NCI-H2227 treated with DMSO at 0.1 percent for 48 hours (cell line): ENCODE measurements at regions not wholly inside any gene's neighbourhood (a gene's known extent, or its start where the extent isn't known, plus 50 kb on each side); places are given as distances from the start of the nearest gene placed in this dataset.

ENCODE experiments used
- DNase-seq: peaks from one replicate; lab custom pipeline; 2025; lab: John Stamatoyannopoulos, UW

GRCh38 chr5:73339051-73339575 lies 109.5 kb downstream of the FOXD1 start:
- DNase-seq, result no peak

GRCh38 chr5:73338256-73339050 lies 110.1 kb downstream of the FOXD1 start:
- no peak for DNase-seq

DNA sequence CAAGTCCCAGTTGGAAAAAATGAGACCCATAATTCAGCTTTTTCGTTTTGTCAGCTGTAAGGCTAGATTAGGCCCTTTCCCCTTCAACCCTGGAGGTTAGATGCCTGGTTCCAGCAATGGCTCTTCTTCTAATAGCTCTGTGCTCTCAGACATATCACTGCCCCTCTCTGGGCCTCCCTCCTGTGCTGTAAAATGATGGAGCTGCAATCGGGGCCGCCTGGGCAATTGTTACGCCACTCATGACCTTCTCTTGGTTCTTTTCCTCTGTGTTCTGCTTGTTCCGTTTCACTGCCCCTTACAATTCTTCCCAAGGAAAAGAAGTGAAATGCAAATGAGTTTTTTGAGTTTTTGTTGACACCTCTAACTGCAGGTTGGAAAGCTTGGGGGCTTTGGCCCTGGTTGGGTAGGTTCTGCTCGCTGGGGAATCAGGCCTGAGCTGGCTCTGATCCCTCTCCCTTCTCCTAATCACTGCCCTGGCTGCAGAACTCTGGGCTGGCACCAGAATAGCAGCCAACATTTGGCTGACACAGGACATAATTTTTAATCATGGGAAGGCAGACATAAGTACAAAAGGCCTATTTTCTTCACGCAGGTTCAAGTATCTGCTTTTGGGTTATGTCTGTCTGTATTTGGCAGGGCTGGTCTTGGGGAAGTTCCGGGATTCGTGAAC lies 110.9 kb downstream of the FOXD1 start:
- no peak for DNase-seq

DNA sequence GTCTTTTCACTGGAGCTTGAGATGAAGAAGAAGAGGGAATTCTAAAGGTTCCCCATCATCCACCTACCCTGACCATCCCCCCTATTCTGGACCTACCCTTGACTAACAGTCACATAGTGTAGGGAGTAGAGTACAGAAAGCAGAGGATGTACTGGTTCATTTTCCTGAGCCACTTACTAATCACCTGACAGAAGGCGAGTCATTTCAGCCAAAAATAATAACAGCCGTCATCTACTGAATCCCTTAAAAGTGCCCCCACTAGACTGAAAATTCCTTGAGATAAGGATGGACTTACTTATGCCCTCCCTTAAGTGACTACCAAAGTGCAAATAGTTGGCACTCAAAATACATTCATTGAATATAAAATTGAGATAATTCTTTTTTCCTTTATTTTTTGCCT lies 112.2 kb downstream of the FOXD1 start:
- DNase-seq, result no peak

DNA sequence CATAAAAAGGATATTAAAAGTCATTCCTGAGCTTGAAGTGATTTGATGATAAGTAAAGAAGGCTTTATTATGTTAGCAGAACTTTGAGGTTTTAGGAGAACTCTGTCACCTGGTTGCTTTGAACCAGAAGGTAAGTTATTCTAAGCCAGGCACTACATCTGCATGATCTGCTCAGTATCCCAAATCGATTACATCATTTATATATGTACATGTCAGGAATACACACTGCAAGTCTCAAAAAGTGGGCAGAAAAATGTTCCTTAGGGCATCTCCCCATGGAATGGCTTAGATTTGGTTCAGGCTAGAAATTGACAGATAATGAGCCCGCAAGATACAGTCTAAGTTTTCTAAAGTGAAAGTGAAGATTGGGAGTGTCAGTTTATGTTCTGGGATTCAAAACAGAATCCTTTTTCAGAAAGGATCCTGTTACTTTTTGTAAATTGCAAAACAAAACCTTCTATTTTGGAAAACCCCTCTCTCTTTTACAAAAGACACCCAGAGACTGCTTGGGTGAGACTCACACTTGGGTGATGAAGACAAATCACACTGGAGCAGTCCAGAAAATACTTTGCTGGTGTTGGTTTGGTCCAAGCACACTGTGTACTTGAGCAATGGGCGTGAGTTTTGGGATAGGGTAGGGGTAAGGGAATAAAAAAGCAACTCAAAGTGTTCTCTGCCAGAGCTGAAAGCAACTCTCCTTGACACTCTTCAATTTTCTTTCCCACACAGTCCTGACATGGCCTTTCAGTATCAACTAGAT lies 114.5 kb downstream of the FOXD1 start:
- no peak for DNase-seq

GRCh38 chr5:73330613-73331012 lies 118.0 kb downstream of the FOXD1 start:
- no peak for DNase-seq

DNA sequence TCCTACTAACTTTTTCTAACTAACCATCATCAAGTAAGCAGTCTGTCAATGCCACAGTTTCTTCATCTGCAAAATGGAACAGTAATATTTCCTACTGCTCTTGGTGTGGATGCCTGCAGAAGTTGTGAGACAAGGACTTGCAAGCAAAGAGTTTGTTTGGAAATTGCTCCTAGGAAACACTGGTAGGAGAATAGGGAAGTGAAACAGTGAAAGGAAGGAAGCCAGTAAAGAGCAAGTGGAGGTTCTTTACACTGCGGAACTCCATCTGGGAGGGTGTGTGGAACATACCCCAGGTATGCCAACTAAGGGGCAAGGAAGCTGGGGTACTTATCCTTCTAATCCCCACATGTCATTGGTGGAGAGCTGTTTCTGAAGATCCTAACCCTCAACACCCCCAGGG lies 119.9 kb downstream of the FOXD1 start:
- DNase-seq, result no peak

DNA sequence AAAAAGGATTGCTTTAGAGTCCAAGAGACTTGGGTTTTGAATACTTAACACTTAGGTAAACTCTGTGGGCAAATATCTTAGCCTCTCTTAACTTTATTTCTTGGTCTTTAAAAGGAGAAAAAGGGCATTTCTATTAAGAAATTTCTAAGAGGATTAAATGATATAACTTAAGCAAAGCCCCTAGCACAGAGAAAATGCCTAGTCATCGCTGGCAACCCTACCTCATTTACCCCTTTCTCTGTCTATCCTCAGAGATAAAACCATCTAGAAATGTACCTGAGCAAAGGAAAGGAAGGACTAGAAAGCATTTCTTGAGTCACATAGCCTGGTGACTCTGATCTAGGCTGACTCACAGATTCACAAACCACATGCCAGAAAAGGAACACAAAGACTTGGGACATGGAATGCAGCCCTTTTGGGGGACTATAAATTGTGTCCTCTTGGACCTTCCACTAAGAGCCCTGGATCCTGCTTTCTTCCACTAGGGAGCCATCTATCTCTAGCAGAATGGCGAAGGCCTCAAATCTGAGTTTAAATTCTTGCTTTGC lies 120.6 kb downstream of the FOXD1 start:
- DNase-seq, result no peak

DNA sequence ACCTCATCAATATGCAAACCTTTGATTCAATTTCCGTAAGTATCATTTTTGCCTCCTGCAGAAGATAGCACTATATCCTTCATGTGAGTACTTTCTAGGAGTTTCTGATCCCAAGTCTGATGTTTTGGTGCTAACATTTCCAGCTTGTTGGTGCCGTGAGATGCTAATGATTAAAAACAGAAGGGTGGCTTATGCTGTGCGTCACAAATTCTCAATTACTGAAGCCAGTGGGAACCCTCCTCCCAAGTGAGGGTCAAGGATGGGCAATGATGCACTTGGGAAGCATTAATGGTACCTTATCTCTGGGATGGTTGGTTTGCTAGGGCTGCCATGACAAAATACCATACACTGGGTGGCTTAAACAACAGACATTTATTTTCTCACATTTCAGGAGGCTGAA lies 123.0 kb downstream of the FOXD1 start:
- no peak for DNase-seq

DNA sequence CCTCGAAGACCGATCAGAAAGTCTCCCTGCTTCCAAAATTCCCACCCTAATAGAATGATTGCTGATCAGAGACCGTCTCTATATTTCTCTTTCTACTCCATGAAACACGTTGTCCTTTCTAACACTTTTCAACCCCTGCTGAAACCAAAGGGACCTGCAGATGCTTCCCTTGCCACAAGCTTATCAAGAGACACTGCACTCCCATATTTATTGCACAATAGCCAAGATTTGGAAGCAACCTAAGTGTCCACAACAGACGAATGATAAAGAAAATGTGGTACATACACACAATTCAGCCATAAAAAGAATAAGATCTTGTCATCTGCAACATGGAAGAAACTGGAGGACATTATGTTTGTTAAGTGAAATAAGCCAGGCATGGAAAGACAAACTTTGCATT lies 125.1 kb downstream of the FOXD1 start:
- DNase-seq, result no peak

DNA sequence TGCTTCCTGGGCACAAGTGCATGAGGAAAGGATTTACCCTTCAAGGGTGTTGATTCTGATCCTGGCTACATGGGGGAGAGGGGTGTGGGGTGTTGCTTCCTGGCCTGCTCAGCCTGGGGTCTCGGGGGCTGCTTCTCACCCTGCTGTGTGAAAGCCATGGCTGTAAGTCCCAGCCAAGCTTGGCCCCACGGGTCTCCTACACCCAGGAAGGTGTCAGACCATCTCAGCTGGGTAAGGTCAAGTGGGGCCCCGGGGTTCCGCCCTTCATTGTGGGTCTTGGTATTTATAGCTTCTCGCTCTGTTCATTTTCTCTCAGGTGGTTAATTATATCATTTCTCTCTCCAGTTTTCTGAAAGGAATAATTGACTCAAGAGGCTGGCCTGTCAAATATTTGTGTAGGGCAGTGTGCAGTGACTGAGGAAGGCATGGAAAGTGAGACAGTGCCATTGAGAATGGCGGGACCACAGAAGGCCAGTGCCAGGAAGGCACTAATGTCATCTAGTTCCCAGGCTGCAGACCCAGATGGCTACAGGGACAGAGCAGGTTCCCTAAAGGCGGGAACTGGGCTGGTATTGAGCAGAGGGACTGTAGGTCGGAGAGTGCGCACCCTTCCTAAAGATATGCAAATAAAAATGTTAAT lies 126.0 kb downstream of the FOXD1 start:
- DNase-seq, result no peak

- no peak for DNase-seq
Measured at GRCh38 chr5:73321757-73322436, 126.7 kb downstream of the FOXD1 start.

DNA sequence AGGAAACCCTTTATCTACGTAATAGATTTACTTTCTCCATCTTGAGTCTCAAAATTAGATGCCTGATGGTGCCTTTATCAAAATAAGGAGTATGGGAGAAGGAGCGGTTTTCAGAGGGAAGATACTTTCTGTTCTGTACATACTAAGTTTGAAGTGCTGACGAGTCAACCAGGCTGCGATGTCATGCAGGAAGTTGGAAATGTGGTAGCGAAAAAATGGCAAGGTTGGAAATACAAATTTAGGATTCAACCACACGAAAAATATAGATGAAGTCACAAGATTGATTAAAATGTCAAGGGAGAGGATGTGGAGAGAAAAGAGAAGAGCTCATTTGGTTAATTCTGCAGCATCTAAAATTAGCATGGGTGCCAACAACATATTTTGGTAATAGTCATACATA lies 129.5 kb downstream of the FOXD1 start:
- DNase-seq, result no peak

DNA sequence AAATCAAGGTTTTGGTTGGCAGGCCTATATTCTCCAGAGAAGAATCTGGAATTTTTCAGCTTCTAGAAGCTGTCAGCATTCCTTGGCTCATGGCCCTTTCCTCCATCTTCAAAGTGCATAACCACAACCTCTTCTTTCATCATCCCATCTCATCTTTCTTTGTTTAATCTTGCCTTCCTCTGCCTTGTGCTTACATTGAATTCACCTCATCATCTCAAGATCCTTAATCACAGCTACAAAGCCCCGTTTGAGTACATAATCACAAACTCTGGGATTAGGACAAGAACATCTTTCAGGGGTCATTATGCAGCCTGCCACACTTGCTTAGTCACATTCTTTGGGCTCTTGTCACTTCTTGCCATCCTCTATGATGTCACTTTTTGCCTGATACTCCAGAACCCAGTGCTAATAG lies 130.3 kb downstream of the FOXD1 start:
- DNase-seq, result no peak

GRCh38 chr5:73317523-73317922 lies 131.1 kb downstream of the FOXD1 start:
- no peak for DNase-seq

- no peak for DNase-seq
Measured at GRCh38 chr5:73314395-73315257, 134.0 kb downstream of the FOXD1 start.

DNA sequence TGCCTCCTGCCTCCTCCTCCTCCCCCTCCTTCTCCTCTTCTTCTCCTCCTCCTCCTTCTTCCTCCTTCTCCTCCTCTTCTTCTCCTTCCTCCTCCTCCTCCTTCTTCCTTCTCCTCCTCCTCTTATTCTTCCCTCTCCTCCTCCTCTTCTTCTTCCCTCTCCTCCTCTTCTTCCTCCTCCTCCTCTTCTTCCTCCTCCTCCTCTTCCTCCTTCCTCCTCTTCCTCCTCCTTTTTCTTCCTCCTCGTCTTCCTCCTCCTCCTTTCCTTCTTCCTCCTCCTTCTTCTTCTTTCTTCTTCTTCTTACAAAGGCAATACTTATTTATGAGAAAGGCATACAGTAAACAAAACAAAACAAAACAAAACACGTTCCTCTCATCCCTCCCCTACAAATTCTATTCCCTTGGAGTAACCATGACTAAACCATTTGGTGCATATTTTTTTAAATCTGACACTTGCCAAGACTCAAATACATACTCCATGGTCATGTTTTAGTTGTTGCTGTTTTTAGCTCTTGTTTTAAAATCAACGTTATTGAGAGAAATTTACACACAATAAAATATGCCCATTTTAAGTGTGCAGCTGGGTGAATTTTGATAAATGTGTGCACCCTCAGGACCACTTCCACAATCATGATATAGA lies 135.6 kb downstream of the FOXD1 start:
- DNase-seq, result no peak

- DNase-seq, result no peak
Measured at GRCh38 chr5:73312146-73312871, 136.3 kb downstream of the FOXD1 start.
